ENCODE measurements at regions not wholly inside any gene's neighbourhood (a gene's known extent, or its start where the extent isn't known, plus 50 kb on each side); places are given as distances from the start of the nearest gene placed in this dataset.

GRCh38 chr14:96658611-96659010 is 138.6 kb upstream of the VRK1 start:
- TF ChIP-seq CTCF (conservative IDR thresholded peaks at IDR 0.05; ENCODE audit: low read depth, low read length) = no peak
- no peak overlapping the region for H3K4me3 ChIP-seq (ENCODE audit: low read depth, low read length)
- no peak for DNase-seq (ENCODE audit: low read depth)

DNA sequence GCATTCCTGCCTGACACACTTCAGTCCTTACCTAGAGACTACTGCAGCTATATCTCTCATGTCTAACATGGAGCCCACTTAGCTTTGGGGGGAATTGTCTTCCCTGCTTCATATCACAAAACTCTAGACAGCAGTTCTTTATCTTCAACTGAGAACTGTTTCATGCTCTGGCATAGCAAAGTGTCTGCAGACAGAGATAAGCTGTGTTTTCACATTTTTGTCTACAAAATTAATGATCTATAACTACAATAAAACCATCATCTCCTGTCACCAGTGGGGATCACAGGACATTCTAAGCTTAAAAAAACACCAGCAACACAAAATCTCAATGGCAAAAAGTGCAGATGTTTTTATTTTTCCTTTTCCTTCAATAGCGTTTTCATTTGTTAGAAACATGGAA is 137.1 kb upstream of the VRK1 start:
- TF ChIP-seq CTCF (conservative IDR thresholded peaks at IDR 0.05; ENCODE audit: low read depth, low read length) = no peak
- DNase-seq (ENCODE audit: low read depth) = no peak
- no peak overlapping the region for H3K4me3 ChIP-seq (ENCODE audit: low read depth, low read length)

GRCh38 chr14:96660667-96661066 is 136.5 kb upstream of the VRK1 start:
- no peak overlapping the region for H3K4me3 ChIP-seq (ENCODE audit: low read depth, low read length)

DNA sequence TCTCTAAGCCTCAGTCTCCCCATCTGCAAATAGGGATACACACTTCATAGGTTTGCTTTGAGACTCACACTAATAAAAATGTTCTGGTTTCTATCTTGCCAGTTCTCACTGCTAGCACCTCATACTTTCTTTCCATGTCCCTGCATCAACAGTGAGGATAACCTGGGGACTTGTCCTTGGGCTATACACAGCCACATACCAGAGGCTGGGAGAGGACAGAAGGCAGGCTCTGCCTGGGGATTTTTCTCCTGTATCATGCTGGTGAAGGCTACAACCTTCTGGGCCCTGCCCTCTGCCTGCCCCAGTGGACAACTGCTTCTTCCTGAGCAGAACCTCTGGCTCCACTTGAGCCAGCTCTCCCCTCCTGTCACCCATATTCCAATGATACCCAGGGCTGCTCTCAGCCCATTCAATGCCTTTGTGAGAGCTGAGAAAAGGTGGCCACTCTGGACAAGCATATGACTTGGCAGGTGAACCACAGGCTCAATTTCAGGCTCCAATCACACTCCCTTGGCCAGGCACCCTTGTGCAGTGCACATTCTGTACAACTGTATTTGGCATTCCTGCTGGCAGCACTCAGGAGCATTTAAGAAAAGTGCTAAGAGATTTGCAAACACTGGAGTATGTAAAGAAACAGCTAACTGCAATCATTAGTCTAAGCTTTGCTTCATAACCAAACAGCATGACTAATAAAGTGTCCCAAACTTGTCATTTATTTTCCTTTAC is 135.8 kb upstream of the VRK1 start:
- H3K4me3 ChIP-seq (ENCODE audit: low read depth, low read length) = no peak overlapping the region
- no peak for DNase-seq (ENCODE audit: low read depth)
- no peak for TF ChIP-seq CTCF (conservative IDR thresholded peaks at IDR 0.05; ENCODE audit: low read depth, low read length)

More at GRCh38 chr14:96660667-96661066, 136.5 kb upstream of the VRK1 start:
- DNase-seq (ENCODE audit: low read depth) = no peak
- no peak for TF ChIP-seq CTCF (conservative IDR thresholded peaks at IDR 0.05; ENCODE audit: low read depth, low read length)

- no peak for DNase-seq (ENCODE audit: low read depth)
- no peak overlapping the region for H3K4me3 ChIP-seq (ENCODE audit: low read depth, low read length)
- TF ChIP-seq CTCF (conservative IDR thresholded peaks at IDR 0.05; ENCODE audit: low read depth, low read length) = no peak
Observed at GRCh38 chr14:96662116-96662970, 134.8 kb upstream of the VRK1 start.

DNA sequence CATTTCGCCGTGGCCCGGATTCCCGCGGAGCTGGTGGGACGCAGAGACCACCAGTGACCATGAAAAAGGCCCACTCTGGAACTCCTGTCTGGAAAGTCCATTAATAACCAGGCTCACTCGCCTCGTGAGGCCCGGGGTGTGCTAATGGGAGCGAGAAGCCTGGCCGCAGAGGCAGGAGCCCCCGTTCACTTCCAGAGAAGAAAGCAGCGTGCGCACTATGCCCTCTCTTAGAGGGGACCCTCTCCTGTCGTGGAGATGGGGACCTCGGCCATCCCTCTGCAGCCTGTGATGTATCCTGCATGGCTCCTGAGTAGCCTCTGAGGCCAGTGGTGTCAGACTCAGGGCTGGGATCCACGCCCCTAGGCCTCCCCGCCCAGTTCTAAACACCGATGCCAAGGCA is 134.1 kb upstream of the VRK1 start:
- DNase-seq (ENCODE audit: low read depth) = no peak
- no peak for TF ChIP-seq CTCF (conservative IDR thresholded peaks at IDR 0.05; ENCODE audit: low read depth, low read length)
- H3K4me3 ChIP-seq (ENCODE audit: low read depth, low read length) = no peak overlapping the region
